ENCODE measurements at regions not wholly inside any gene's neighbourhood (a gene's known extent, or its start where the extent isn't known, plus 50 kb on each side); places are given as distances from the start of the nearest gene placed in this dataset.

- no peak for TF ChIP-seq CTCF (IDR thresholded peaks at IDR 0.05)
- no peak for TF ChIP-seq POLR2A (IDR thresholded peaks at IDR 0.05)
Observed at GRCh38 chr7:136303162-136303561, 326.0 kb upstream of the MTPN start.

Measured in esophagus squamous epithelium (tissue), 4 donors.